ENCODE measurements at regions not wholly inside any gene's neighbourhood (a gene's known extent, or its start where the extent isn't known, plus 50 kb on each side); places are given as distances from the start of the nearest gene placed in this dataset.

DNA sequence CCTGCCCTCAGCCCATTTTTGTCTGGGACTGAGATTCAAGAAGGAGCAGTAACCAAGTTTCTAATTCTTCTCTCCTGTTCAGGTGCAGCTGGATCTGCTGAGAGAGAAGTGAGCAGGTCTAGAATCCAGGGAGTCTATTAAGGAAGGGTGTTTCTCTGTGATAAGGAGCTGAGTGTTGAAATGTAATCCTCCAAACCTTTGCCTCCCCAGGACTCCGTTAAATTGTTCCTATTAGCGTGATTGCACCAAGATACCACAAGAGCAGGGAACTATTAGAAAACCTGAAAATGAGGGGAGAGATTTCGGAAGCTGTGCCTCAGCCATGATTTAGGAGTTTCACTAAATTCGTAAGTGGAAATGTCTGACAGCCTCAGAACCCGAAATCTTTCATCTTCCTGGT, 192.6 kb downstream of the EBLN2 start:
- Histone ChIP-seq H3K4me2 (no peak overlapping the region), H3K27ac (no peak overlapping the region), H3K4me3 (no peak overlapping the region), H3K4me1 (no peaks in the 10 kb centered on the region), H3K9me3 (no peaks in the 10 kb centered on the region)
- TF ChIP-seq EHMT2 (IDR thresholded peaks at IDR 0.05; ENCODE audit: low read depth) (no peak), ZC3H11A (IDR thresholded peaks at IDR 0.05) (no peak), SREBF2 (IDR thresholded peaks at IDR 0.05) (no peak), JUNB (IDR thresholded peaks at IDR 0.05) (no peak), HDAC2 (IDR thresholded peaks at IDR 0.05) (no peak), NR3C1 (IDR thresholded peaks at IDR 0.05) (no peak), RARB (CRISPR knock-in tag; IDR thresholded peaks at IDR 0.05) (no peak), HOXB5 (CRISPR knock-in tag; IDR thresholded peaks at IDR 0.05) (no peak), TFCP2L1 (CRISPR knock-in tag; IDR thresholded peaks at IDR 0.05) (no peak), FOSL2 (IDR thresholded peaks at IDR 0.05) (no peak), FOSL2 (CRISPR knock-in tag; IDR thresholded peaks at IDR 0.05) (no peak), RCOR1 (IDR thresholded peaks at IDR 0.05; ENCODE audit: low read depth, low read length) (no peak), SMC3 (IDR thresholded peaks at IDR 0.05) (no peak), POLR2AphosphoS2 (conservative IDR thresholded peaks at IDR 0.05; ENCODE audit: low read length) (no peak), CEBPB (IDR thresholded peaks at IDR 0.05) (no peak), PBX3 (IDR thresholded peaks at IDR 0.05) (no peak), ZFP36 (IDR thresholded peaks at IDR 0.05; ENCODE audit: borderline replicate concordance, partially characterized antibody) (no peak), JUN (IDR thresholded peaks at IDR 0.05) (no peak)
- TF ChIP-seq, protein P1, sequence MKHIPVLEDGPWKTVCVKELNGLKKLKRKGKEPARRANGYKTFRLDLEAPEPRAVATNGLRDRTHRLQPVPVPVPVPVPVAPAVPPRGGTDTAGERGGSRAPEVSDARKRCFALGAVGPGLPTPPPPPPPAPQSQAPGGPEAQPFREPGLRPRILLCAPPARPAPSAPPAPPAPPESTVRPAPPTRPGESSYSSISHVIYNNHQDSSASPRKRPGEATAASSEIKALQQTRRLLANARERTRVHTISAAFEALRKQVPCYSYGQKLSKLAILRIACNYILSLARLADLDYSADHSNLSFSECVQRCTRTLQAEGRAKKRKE (CRISPR knock-in tag; IDR thresholded peaks at IDR 0.05; ENCODE audit: low read depth): no peak
- TF ChIP-seq, protein P2, sequence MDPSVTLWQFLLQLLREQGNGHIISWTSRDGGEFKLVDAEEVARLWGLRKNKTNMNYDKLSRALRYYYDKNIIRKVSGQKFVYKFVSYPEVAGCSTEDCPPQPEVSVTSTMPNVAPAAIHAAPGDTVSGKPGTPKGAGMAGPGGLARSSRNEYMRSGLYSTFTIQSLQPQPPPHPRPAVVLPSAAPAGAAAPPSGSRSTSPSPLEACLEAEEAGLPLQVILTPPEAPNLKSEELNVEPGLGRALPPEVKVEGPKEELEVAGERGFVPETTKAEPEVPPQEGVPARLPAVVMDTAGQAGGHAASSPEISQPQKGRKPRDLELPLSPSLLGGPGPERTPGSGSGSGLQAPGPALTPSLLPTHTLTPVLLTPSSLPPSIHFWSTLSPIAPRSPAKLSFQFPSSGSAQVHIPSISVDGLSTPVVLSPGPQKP (IDR thresholded peaks at IDR 0.05; ENCODE audit: low read depth, low read length): no peak
- ATAC-seq: no peak
- CTCF ChIA-PET: no interaction called here
- no peak for FAIRE-seq
- DNase-seq (ENCODE audit: low read depth in 1 of 2, low spot score in 1 of 2): no peak
- 3% methylated on average over 5 of the region's 5 CpGs for WGBS (ENCODE audit: missing lambda C conversion rate)
- POLR2A ChIA-PET: no interaction called here

DNA sequence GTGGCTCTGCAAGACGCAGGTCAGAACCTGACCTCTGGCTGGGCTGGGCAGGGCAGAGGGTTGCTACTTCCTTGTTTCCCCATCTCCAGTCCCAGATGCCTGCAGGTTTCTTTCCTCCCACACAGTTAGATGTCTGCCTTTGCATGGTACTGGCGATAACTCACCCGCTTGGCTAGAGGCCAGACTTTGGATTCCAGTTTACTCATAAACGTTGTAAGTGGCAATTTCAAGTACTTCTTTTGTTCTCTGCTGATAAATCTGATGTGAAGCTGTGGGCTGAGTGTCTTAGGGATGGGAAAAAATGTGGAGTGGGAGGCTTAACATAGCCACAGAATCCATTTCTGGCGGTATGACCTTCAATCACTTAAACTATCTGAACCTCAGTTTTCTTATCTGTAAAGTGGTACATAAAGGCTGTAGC, 194.2 kb downstream of the EBLN2 start:
- WGBS (ENCODE audit: missing lambda C conversion rate): 17% methylated on average over 4 of the region's 5 CpGs
- TF ChIP-seq FOSB (CRISPR knock-in tag; IDR thresholded peaks at IDR 0.05) (no peak), TFCP2L1 (CRISPR knock-in tag; IDR thresholded peaks at IDR 0.05) (no peak), PHF8 (IDR thresholded peaks at IDR 0.05; ENCODE audit: borderline replicate concordance, low read depth) (no peak)
- POLR2A ChIA-PET: no interaction called here
- Histone ChIP-seq H3K4me1 (no peaks in the 10 kb centered on the region), H3K4me3 (no peak overlapping the region), H3K27ac (no peak overlapping the region), H3K9me3 (no peaks in the 10 kb centered on the region), H3K4me2 (no peak overlapping the region)
- CTCF ChIA-PET: interaction anchor here (1.2 kb wide), 1 partner anchor 9 kb away, joined by 3 read pairs; no protein-coding TSS in a partner anchor
- DNase-seq (ENCODE audit: low read depth in 1 of 2, low spot score in 1 of 2): peak in 1 of 2 experiments; percentile 4
- ATAC-seq: no peak
- FAIRE-seq: no peak

DNA sequence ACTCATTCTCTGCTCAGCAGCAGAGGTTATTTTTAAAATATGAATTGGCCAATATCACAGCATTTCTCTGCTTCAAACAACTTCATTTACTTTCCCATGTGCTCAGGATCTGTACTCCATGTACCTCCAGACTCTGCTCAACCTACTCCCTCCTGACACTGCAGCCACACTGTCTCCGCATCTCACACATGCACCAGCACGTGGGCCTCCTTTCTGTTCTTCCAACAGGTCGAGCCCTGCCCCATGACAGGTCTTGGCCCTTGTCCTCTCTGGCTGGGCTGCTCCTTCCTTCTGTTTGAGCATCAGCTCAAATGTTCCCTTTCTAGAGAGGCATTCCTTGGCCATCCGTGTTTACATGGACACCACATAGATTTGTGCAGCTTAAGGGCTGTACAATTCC, 195.7 kb downstream of the EBLN2 start:
- POLR2A ChIA-PET: no interaction called here
- no peak for DNase-seq (ENCODE audit: low read depth in 1 of 2, low spot score in 1 of 2)
- H3K4me3 ChIP-seq: no peak overlapping the region
- CTCF ChIA-PET: interaction anchor here (1.2 kb wide), 1 partner anchor 25 kb away, joined by 3 read pairs; no protein-coding TSS in a partner anchor
- 14% methylated on average over 4 of the region's 4 CpGs for WGBS (ENCODE audit: missing lambda C conversion rate)
- no peak overlapping the region for H3K4me2 ChIP-seq
- H3K9me3 ChIP-seq: no peaks in the 10 kb centered on the region
- no peak for ATAC-seq
- FAIRE-seq: no peak
- H3K4me1 ChIP-seq: no peaks in the 10 kb centered on the region
- no peak overlapping the region for H3K27ac ChIP-seq
- TF ChIP-seq, protein P3, sequence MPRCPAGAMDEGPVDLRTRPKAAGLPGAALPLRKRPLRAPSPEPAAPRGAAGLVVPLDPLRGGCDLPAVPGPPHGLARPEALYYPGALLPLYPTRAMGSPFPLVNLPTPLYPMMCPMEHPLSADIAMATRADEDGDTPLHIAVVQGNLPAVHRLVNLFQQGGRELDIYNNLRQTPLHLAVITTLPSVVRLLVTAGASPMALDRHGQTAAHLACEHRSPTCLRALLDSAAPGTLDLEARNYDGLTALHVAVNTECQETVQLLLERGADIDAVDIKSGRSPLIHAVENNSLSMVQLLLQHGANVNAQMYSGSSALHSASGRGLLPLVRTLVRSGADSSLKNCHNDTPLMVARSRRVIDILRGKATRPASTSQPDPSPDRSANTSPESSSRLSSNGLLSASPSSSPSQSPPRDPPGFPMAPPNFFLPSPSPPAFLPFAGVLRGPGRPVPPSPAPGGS (IDR thresholded peaks at IDR 0.05): no peak
- TF ChIP-seq POLR2A (IDR thresholded peaks at IDR 0.05; ENCODE audit: low read length) (no peak), FOSB (CRISPR knock-in tag; IDR thresholded peaks at IDR 0.05) (no peak), KDM5A (IDR thresholded peaks at IDR 0.05) (no peak), GATA3 (IDR thresholded peaks at IDR 0.05; ENCODE audit: borderline replicate concordance) (no peak), HDAC2 (IDR thresholded peaks at IDR 0.05) (no peak), RNF2 (IDR thresholded peaks at IDR 0.05; ENCODE audit: borderline replicate concordance, low read depth) (no peak), PBX3 (IDR thresholded peaks at IDR 0.05) (no peak), ZNF302 (CRISPR knock-in tag; IDR thresholded peaks at IDR 0.05) (no peak)
- TF ChIP-seq, protein P4, sequence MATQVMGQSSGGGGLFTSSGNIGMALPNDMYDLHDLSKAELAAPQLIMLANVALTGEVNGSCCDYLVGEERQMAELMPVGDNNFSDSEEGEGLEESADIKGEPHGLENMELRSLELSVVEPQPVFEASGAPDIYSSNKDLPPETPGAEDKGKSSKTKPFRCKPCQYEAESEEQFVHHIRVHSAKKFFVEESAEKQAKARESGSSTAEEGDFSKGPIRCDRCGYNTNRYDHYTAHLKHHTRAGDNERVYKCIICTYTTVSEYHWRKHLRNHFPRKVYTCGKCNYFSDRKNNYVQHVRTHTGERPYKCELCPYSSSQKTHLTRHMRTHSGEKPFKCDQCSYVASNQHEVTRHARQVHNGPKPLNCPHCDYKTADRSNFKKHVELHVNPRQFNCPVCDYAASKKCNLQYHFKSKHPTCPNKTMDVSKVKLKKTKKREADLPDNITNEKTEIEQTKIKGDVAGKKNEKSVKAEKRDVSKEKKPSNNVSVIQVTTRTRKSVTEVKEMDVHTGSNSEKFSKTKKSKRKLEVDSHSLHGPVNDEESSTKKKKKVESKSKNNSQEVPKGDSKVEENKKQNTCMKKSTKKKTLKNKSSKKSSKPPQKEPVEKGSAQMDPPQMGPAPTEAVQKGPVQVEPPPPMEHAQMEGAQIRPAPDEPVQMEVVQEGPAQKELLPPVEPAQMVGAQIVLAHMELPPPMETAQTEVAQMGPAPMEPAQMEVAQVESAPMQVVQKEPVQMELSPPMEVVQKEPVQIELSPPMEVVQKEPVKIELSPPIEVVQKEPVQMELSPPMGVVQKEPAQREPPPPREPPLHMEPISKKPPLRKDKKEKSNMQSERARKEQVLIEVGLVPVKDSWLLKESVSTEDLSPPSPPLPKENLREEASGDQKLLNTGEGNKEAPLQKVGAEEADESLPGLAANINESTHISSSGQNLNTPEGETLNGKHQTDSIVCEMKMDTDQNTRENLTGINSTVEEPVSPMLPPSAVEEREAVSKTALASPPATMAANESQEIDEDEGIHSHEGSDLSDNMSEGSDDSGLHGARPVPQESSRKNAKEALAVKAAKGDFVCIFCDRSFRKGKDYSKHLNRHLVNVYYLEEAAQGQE (IDR thresholded peaks at IDR 0.05): no peak

Measured in A549 (cell line).